NCI-H345 treated with DMSO at 0.1 percent for 48 hours (cell line): ENCODE measurements at regions not wholly inside any gene's neighbourhood (a gene's known extent, or its start where the extent isn't known, plus 50 kb on each side); places are given as distances from the start of the nearest gene placed in this dataset.

Source experiments
- DNase-seq: peaks from one replicate; lab custom pipeline; 2025; ENCODE audit not compliant: unreplicated experiment; lab: John Stamatoyannopoulos, UW

- no peak for DNase-seq
Observed at GRCh38 chr3:178451799-178452198, 84.4 kb upstream of the KCNMB2 start.

GRCh38 chr3:178454726-178455125, 81.5 kb upstream of the KCNMB2 start:
- no peak for DNase-seq

GRCh38 chr3:178455226-178455625, 81.0 kb upstream of the KCNMB2 start:
- DNase-seq = no peak

- DNase-seq = no peak
Observed at GRCh38 chr3:178455946-178456345, 80.3 kb upstream of the KCNMB2 start.

GRCh38 chr3:178456621-178457285, 79.5 kb upstream of the KCNMB2 start:
- DNase-seq = no peak

- DNase-seq = no peak
Observed at GRCh38 chr3:178457511-178457910, 78.7 kb upstream of the KCNMB2 start.

- DNase-seq = no peak
Observed at GRCh38 chr3:178458313-178459037, 77.8 kb upstream of the KCNMB2 start.

GRCh38 chr3:178459038-178459410, 77.2 kb upstream of the KCNMB2 start:
- no peak for DNase-seq

- DNase-seq = no peak
Observed at GRCh38 chr3:178465260-178466180, 70.7 kb upstream of the KCNMB2 start.

- no peak for DNase-seq
Observed at GRCh38 chr3:178472941-178473340, 63.3 kb upstream of the KCNMB2 start.

- no peak for DNase-seq
Observed at GRCh38 chr3:178474526-178474925, 61.7 kb upstream of the KCNMB2 start.

GRCh38 chr3:178475062-178475461, 61.2 kb upstream of the KCNMB2 start:
- no peak for DNase-seq

- DNase-seq = no peak
Observed at GRCh38 chr3:178476886-178477285, 59.4 kb upstream of the KCNMB2 start.

GRCh38 chr3:178479446-178479845, 56.8 kb upstream of the KCNMB2 start:
- DNase-seq = no peak

GRCh38 chr3:178479860-178480259, 56.4 kb upstream of the KCNMB2 start:
- no peak for DNase-seq

GRCh38 chr3:178480274-178480673, 56.0 kb upstream of the KCNMB2 start:
- DNase-seq = no peak

- no peak for DNase-seq
Observed at GRCh38 chr3:178480795-178481194, 55.4 kb upstream of the KCNMB2 start.

GRCh38 chr3:178482981-178483380, 53.3 kb upstream of the KCNMB2 start:
- no peak for DNase-seq

GRCh38 chr3:178483704-178484103, 52.5 kb upstream of the KCNMB2 start:
- DNase-seq = no peak

GRCh38 chr3:178485756-178486155, 50.5 kb upstream of the KCNMB2 start:
- no peak for DNase-seq
